Bronchial epithelial cell (primary cell): ENCODE measurements at regions not wholly inside any gene's neighbourhood (a gene's known extent, or its start where the extent isn't known, plus 50 kb on each side); places are given as distances from the start of the nearest gene placed in this dataset.

Experiments used
- DNase-seq: peaks from one replicate; pipeline ENCODE4 v3.0.0-alpha.2; 2010; ENCODE audit warnings: low read depth
- FAIRE-seq: peaks from 2 replicates; lab custom pipeline; 2011; peaks lifted over from hg19 to GRCh38; lab: Jason Lieb, UNC
- H3K27me3 ChIP-seq: 2 replicates; pipeline ENCODE4 v1.5.1; 2011; ENCODE audit warnings: low read length; ENCODE audit not compliant: control insufficient read depth, insufficient read depth
- H3K36me3 ChIP-seq: 2 replicates; pipeline ENCODE4 v1.5.1; 2011; ENCODE audit warnings: low read length; ENCODE audit not compliant: control insufficient read depth, insufficient read depth
- H3K4me3 ChIP-seq: 2 replicates; pipeline ENCODE4 v1.5.1; 2011; ENCODE audit warnings: mild to moderate bottlenecking, low read depth, low read length, control low read depth
- TF ChIP-seq, protein P1 (sequence below): IDR thresholded peaks from 2 replicates; pipeline ENCODE4 v1.5.1; 2011; ENCODE audit warnings: mild to moderate bottlenecking, moderate library complexity, low read length, control low read depth, inconsistent platforms; ENCODE audit not compliant: insufficient read depth, severe bottlenecking

DNA sequence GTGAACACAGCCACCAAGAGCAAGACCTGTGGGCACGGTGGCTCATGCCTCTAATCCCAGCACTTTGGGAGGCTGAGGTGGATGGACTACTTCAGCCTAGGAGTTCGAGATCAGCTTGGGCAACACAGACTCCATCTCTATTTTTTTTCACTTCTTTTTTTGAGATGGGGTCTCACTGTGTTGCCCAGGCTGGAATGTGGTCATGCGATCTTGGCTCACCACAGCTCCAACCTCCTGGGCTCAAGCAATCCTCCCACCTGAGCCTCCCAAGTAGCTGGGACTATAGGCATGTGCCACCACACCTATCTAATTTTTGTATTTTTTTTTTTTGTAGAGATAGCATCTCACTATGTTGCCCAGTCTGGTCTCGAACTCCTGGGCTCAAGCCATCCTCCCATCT is 54.4 kb upstream of the SPRED2 start:
- H3K27me3 ChIP-seq, result no peaks in the 10 kb centered on the region
- no peaks in the 10 kb centered on the region for H3K36me3 ChIP-seq
- no peak overlapping the region for H3K4me3 ChIP-seq
- no peak for FAIRE-seq
- TF ChIP-seq, protein P1, sequence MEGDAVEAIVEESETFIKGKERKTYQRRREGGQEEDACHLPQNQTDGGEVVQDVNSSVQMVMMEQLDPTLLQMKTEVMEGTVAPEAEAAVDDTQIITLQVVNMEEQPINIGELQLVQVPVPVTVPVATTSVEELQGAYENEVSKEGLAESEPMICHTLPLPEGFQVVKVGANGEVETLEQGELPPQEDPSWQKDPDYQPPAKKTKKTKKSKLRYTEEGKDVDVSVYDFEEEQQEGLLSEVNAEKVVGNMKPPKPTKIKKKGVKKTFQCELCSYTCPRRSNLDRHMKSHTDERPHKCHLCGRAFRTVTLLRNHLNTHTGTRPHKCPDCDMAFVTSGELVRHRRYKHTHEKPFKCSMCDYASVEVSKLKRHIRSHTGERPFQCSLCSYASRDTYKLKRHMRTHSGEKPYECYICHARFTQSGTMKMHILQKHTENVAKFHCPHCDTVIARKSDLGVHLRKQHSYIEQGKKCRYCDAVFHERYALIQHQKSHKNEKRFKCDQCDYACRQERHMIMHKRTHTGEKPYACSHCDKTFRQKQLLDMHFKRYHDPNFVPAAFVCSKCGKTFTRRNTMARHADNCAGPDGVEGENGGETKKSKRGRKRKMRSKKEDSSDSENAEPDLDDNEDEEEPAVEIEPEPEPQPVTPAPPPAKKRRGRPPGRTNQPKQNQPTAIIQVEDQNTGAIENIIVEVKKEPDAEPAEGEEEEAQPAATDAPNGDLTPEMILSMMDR, result no peak
- DNase-seq, result no peak

DNA sequence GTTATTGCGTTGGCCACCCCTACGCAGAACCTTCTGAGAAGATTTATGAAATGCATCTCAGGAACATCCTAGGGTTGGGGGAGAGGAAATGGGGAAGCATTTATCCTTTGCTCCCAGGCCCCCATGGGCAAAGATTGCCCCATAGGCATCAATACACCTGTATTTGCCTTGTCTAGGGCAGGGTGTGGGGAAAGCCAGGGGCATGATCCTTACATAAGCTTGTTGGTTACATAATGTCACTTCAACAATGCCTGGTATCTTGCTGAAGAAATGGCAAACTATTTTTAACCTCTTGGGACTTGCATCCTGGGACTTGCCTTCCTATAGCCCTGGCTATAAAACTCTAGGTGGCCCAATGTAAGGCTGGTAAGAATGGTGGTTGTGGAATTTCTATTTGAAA is 53.9 kb upstream of the SPRED2 start:
- H3K36me3 ChIP-seq, result no peaks in the 10 kb centered on the region
- TF ChIP-seq, protein P1, result no peak
- no peak for DNase-seq
- no peaks in the 10 kb centered on the region for H3K27me3 ChIP-seq
- FAIRE-seq, result no peak
- H3K4me3 ChIP-seq, result no peak overlapping the region

DNA sequence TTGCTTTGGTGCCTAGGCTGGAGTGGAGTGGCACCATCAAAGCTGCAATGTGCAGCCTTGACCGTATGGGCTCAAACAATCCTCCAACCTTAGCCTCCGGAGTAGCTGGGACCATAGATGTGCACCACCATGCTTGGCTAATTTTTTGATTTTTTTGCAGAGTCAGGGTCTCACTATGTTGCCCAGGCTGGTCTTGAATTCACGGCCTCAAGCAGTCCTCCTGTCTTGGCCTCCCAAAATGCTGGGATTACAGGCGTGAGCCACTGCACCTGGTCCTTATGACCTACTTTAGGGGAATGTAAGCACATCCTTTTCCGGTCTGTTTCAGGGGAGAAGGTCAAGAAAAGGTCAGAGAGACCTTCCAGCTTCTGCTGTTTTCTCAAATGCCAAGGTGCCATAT is 53.4 kb upstream of the SPRED2 start:
- DNase-seq (no peak), FAIRE-seq (no peak)
- Histone ChIP-seq H3K27me3 (no peaks in the 10 kb centered on the region), H3K4me3 (no peak overlapping the region), H3K36me3 (no peaks in the 10 kb centered on the region)
- TF ChIP-seq, protein P1, result no peak

DNA sequence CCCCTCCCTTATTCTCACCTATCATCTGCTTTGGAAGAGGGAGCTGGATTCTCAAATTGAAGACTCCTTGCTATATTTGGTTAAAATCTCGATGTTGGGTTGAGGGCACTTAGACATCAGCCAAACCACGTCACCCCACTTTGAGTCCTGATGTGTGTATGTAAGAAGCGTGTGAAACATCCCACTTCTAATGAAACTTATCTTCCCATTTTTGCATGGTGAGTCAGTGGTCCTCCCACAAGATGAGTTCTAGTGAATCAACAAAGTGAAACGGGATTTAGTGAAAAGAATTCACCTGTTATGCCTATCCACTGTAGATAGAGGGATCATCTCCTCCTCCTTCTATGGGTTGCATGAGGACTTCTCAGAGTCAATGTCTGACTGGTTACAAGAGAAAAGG is 51.4 kb upstream of the SPRED2 start:
- no peaks in the 10 kb centered on the region for H3K36me3 ChIP-seq
- no peak for FAIRE-seq
- no peaks in the 10 kb centered on the region for H3K27me3 ChIP-seq
- DNase-seq, result no peak
- TF ChIP-seq, protein P1, result no peak
- no peak overlapping the region for H3K4me3 ChIP-seq

DNA sequence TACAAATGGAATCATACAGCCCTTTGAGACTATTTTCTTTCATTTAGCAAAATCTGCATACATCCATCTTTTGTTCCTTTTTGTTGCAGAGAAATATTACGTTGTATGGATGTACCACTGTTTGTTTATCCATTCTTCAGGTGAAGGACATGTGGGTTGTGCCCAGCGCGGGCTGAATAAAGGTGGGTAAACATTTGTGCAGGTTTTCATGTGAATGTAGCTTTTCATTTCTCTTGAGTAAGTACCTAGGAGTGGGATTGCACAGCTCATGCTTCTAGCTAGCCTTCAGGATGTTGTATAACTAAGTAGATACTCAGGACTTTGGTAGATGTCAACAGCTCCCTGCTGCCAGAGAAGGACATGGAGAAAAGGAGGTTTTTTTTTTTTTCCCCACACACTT is 50.6 kb upstream of the SPRED2 start:
- TF ChIP-seq, protein P1, result no peak
- FAIRE-seq (no peak), DNase-seq (no peak)
- H3K36me3 ChIP-seq, result no peaks in the 10 kb centered on the region
- H3K4me3 ChIP-seq, result no peak overlapping the region
- no peaks in the 10 kb centered on the region for H3K27me3 ChIP-seq
